NCI-H345 (cell line): ENCODE measurements at regions not wholly inside any gene's neighbourhood (a gene's known extent, or its start where the extent isn't known, plus 50 kb on each side); places are given as distances from the start of the nearest gene placed in this dataset.
"Not testable (repeated sequence)": the region's sequence is repeated elsewhere in the genome, so short reads cannot be mapped to it uniquely, and the experiment has no call there.

Source experiments
- DNase-seq: peaks from one replicate; lab custom pipeline; 2025; lab: John Stamatoyannopoulos, UW

DNA sequence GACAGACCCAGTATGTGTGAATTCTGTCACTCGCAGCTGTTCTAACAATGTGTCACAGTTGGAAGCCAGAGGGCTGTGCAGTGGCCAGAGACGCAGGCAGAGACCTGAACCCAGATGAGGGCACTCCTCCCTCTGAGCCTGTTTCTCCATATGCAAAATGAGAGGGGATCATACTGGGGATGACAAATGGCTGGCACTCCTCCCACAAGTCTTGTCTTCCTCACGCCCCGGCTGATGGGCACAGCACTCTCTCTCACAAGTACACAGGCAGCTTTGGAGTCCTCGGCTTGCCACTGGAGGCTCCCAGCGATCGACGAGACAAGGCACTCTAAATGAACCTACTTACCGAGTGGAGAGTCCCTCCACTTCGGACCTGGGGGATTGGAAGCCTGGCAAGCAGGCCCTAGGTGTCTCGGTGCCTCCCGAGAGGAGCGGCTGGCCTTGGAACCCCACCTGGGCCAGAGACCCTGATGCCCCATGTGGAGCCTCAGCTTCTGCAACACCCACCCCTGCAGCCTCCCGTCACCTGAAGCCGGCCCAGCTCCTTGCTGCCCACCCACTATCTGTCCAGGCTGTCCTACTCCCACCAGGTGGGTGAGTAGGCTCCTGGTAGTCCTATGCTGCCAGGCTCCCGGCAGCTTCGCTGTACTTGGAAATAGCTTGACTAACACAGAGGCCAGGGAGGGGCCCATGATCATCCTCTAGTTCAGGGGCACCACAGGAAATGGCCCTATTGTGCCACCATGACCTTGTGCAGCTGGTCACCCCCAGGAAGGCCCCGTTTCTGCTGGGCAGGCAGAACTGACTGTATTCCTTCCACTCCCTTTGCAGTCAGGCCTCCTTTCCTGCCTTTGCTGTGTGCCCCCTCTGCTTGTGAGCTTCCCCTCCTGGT, 65.0 kb upstream of the IQSEC1 start:
- no peak for DNase-seq

- not testable (repeated sequence) for DNase-seq
Observed at GRCh38 chr3:13136848-13137247, 63.6 kb upstream of the IQSEC1 start.

GRCh38 chr3:13136426-13136825, 63.2 kb upstream of the IQSEC1 start:
- DNase-seq: no peak

- no peak for DNase-seq
Observed at GRCh38 chr3:13135811-13136321, 62.6 kb upstream of the IQSEC1 start.

DNA sequence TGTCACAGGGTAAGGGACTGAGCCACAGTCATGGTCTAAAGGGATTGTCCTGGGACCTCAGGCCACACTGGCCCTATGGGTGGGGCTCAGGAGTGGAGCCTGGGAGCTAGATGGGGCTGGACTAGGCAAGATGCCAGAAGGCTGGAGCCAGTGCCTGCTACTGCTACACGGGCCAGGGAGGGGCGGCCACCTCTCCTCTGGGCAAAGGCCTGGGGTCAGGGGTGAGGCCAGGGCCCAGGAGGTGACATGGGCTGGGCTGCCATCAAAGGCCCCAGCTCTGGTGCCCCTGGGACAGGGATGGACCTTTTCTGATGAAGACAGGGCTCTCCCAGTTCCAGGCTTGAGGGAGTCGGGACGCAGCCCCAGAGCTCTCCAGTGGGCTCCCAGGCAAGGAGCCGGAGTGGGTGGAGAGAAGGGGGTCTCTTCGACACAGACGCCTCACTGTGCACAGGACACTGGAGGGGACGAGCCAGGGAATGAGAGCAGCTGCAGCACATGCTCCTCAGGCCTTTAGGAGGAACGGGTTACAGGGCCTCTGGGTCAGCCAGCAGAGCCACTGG, 62.1 kb upstream of the IQSEC1 start:
- no peak for DNase-seq

- DNase-seq: no peak
Observed at GRCh38 chr3:13134879-13135206, 61.6 kb upstream of the IQSEC1 start.

DNA sequence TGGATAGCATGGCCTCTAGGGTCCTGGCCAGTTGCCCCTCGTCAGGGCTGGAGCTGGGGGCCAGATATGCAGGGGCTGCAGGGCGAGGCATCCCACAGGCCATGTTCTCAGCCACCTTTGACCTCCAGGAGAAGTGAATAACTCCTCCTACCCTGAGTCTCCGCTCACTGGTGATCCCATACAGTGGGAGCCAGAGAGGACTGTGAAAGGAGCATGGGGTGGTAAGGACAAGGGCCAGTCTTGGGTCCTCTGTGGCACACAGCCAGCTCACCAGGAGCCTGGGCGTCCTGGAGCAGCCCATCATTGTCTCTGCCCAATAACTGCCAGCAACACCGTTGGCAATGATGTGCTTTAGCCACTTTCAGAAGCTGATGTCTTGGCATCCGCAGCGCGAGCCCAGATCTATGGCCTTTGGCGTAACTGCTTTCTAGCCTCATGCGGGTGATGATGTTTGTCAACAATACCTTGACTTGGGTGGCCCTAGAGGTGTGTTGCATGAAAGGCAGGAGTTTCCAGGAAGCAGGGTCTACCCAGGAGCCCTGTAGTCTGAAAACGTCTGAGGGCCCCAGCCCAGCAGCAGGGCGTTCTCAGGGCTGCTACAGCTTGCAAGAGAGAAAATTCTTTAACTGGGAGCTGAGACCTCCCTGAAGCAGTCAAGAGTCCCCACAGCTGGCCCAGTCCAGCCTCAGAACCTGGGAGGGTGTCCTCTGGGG, 61.1 kb upstream of the IQSEC1 start:
- no peak for DNase-seq

- DNase-seq: no peak
Observed at GRCh38 chr3:13133471-13133981, 60.3 kb upstream of the IQSEC1 start.

GRCh38 chr3:13132731-13133410, 59.6 kb upstream of the IQSEC1 start:
- no peak for DNase-seq

- no peak for DNase-seq
Observed at GRCh38 chr3:13132281-13132680, 59.1 kb upstream of the IQSEC1 start.

GRCh38 chr3:13130464-13131193, 57.4 kb upstream of the IQSEC1 start:
- DNase-seq: no peak

- DNase-seq: no peak
Observed at GRCh38 chr3:13125092-13126015, 52.1 kb upstream of the IQSEC1 start.

DNA sequence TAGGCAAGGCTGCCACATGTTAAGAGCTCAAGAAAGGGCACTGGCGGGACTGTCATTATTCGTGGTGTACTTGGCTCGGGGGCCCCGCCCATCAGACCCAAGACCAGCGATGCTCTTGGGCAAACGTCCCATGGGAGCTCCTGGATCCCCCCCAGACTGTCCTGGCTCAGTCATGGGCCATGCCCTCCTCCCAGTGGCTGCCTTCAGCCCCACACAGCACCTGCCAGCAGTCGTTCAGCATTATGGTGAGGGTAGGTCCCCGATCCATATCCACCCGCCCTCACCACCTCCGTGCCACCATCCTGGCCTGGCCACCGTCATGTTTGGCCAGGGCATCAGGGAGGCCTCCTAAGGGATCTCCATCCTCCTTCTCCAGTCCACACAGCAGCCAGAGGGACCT, 51.4 kb upstream of the IQSEC1 start:
- no peak for DNase-seq

GRCh38 chr3:13123765-13124164, 50.5 kb upstream of the IQSEC1 start:
- DNase-seq: no peak

GRCh38 chr3:13123013-13123654, 49.9 kb upstream of the IQSEC1 start:
- no peak for DNase-seq
